Hepatocyte (in vitro differentiated cells): ENCODE measurements at regions not wholly inside any gene's neighbourhood (a gene's known extent, or its start where the extent isn't known, plus 50 kb on each side); places are given as distances from the start of the nearest gene placed in this dataset.
A peak's percentile ranks its signal among the peaks of the same experiment; 100 is the strongest.

ENCODE experiments used
- DNase-seq: peaks from one replicate; pipeline ENCODE4 v3.0.0-alpha.2; 2016; ENCODE audit warnings: low spot score
- H2AFZ ChIP-seq: fragments of 200-600 bp; sonication (generic); 2 replicates; pipeline ENCODE4 v1.6.0; 2016; ENCODE audit warnings: antibody characterized with exemption, mild to moderate bottlenecking
- H3K27ac ChIP-seq: fragments of 200-600 bp; sonication (generic); 2 replicates; pipeline ENCODE4 v1.5.1; 2016; ENCODE audit warnings: mild to moderate bottlenecking
- H3K27me3 ChIP-seq: fragments of 200-600 bp; sonication (generic); 2 replicates; pipeline ENCODE4 v1.6.1; 2016
- H3K36me3 ChIP-seq: fragments of 200-600 bp; sonication (generic); replicated peaks from 2 replicates; pipeline ENCODE4 v1.5.1; 2016; ENCODE audit warnings: low read depth; ENCODE audit not compliant: insufficient read depth
- H3K4me1 ChIP-seq: fragments of 200-600 bp; sonication (generic); 2 replicates; pipeline ENCODE4 v1.5.1; 2016; ENCODE audit warnings: mild to moderate bottlenecking, moderate library complexity; ENCODE audit not compliant: insufficient read depth
- H3K4me2 ChIP-seq: fragments of 200-600 bp; sonication (generic); 2 replicates; pipeline ENCODE4 v1.6.0; 2016
- H3K4me3 ChIP-seq: fragments of 200-600 bp; sonication (generic); 2 replicates; pipeline ENCODE4 v1.5.1; 2016; ENCODE audit warnings: mild to moderate bottlenecking
- H3K79me2 ChIP-seq: fragments of 200-600 bp; sonication (generic); 2 replicates; pipeline ENCODE4 v1.6.0; 2017; ENCODE audit warnings: mild to moderate bottlenecking
- H3K9me2 ChIP-seq: fragments of 200-600 bp; sonication (generic); replicated peaks from 2 replicates; pipeline ENCODE4 v1.6.0; 2017; ENCODE audit warnings: mild to moderate bottlenecking; ENCODE audit not compliant: insufficient read depth
- H3K9me3 ChIP-seq: fragments of 200-600 bp; sonication (generic); 2 replicates; pipeline ENCODE4 v1.5.1; 2016; ENCODE audit warnings: low read depth, mild to moderate bottlenecking
- H4K20me1 ChIP-seq: fragments of 200-600 bp; sonication (generic); 2 replicates; pipeline ENCODE4 v1.6.0; 2016; ENCODE audit warnings: mild to moderate bottlenecking; ENCODE audit not compliant: insufficient read depth, poor library complexity, severe bottlenecking
- EZH2 ChIP-seq: fragments of 200-600 bp; sonication (generic); IDR thresholded peaks from 2 replicates; pipeline ENCODE4 v1.6.1; 2016; ENCODE audit warnings: antibody characterized with exemption, mild to moderate bottlenecking, borderline replicate concordance
- EZH2phosphoT487 ChIP-seq: fragments of 200-600 bp; sonication (generic); IDR thresholded peaks from one replicate; pipeline ENCODE4 v1.6.1; 2018; ENCODE audit warnings: antibody characterized with exemption, mild to moderate bottlenecking, low read depth, moderate library complexity; ENCODE audit not compliant: unreplicated experiment, severe bottlenecking
- WGBS: methylation state at CpG from one replicate; pipeline ENCODE4 v1.1.6; 2016; ENCODE audit warnings: low lambda C conversion rate; ENCODE audit errors: missing lambda C conversion rate; 5-methylcytosine and 5-hydroxymethylcytosine counted together
- TF ChIP-seq, protein P1 (sequence below): fragments of 200-600 bp; sonication (generic); IDR thresholded peaks from 2 replicates; pipeline ENCODE4 v1.5.1; 2016; ENCODE audit warnings: antibody characterized with exemption, mild to moderate bottlenecking; ENCODE audit not compliant: poor library complexity

DNA sequence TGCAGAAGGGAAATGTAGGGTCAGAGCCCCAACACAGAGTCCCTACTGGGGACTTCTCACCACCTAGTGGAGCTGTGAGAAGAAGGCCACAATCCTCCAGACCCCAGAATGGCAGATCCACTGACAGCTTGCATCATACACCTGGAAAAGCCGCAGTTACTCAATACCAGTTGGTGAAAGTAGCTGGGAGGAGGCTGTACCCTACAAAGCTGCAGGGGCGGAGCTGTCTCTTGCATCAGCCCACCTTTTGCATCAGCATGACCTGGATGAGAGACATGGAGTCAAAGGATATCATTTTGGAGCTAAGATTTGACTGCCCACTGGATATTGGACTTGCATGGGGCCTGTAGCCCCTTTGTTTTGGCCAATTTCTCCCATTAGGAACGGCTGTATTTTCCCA is 237.3 kb downstream of the CALCRL start:
- Histone ChIP-seq H3K36me3 (no peaks in the 10 kb centered on the region), H3K4me1 (no peaks in the 10 kb centered on the region), H3K9me3 (no peaks in the 10 kb centered on the region), H3K79me2 (no peaks in the 10 kb centered on the region), H3K27ac (no peak overlapping the region), H3K4me2 (no peak overlapping the region), H3K4me3 (no peak overlapping the region), H3K9me2 (no peaks in the 10 kb centered on the region), H2AFZ (no peak overlapping the region), H3K27me3 (no peaks in the 10 kb centered on the region), H4K20me1 (no peaks in the 10 kb centered on the region)
- no peak for TF ChIP-seq EZH2
- peak; percentile 21 for DNase-seq
- 61% methylated on average over 3 of the region's 3 CpGs for WGBS

DNA sequence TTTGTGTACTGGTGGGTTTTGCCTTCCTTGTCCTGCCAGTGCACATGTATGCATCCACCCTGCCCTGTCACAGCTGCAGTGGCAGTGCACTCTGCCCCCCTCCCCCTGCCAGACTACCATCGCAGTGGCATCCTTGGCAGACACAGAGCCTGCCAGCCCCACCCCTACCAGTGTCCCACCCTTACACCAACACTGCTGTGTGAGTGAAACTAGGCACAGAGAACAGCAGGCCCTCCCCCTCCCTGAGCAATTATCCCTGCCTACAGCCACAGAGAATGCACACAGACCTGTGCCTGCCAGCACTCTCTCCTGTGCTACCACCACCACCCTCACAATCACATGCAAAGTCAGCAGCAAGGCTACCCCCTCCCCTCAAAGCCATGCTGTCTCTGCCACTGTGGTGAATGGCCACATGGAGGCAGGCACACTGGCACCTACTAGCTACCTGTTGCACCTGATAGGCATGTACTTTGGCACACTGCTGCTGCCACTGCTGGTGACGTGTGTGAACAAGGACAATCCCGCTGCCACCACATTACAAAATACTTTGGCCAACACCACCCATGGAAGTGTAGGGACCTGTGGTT is 239.8 kb downstream of the CALCRL start:
- Histone ChIP-seq H3K27ac (no peak overlapping the region), H3K4me2 (no peak overlapping the region), H2AFZ (no peak overlapping the region), H3K4me1 (no peaks in the 10 kb centered on the region), H3K36me3 (no peaks in the 10 kb centered on the region), H3K79me2 (no peaks in the 10 kb centered on the region), H3K4me3 (no peak overlapping the region), H3K9me3 (no peaks in the 10 kb centered on the region), H3K27me3 (no peaks in the 10 kb centered on the region), H4K20me1 (no peaks in the 10 kb centered on the region), H3K9me2 (no peaks in the 10 kb centered on the region)
- WGBS, result 90% methylated on average over 3 of the region's 3 CpGs
- no peak for DNase-seq
- TF ChIP-seq, protein P1, sequence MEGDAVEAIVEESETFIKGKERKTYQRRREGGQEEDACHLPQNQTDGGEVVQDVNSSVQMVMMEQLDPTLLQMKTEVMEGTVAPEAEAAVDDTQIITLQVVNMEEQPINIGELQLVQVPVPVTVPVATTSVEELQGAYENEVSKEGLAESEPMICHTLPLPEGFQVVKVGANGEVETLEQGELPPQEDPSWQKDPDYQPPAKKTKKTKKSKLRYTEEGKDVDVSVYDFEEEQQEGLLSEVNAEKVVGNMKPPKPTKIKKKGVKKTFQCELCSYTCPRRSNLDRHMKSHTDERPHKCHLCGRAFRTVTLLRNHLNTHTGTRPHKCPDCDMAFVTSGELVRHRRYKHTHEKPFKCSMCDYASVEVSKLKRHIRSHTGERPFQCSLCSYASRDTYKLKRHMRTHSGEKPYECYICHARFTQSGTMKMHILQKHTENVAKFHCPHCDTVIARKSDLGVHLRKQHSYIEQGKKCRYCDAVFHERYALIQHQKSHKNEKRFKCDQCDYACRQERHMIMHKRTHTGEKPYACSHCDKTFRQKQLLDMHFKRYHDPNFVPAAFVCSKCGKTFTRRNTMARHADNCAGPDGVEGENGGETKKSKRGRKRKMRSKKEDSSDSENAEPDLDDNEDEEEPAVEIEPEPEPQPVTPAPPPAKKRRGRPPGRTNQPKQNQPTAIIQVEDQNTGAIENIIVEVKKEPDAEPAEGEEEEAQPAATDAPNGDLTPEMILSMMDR, result no peak
- TF ChIP-seq EZH2 (no peak), EZH2phosphoT487 (no peak)

DNA sequence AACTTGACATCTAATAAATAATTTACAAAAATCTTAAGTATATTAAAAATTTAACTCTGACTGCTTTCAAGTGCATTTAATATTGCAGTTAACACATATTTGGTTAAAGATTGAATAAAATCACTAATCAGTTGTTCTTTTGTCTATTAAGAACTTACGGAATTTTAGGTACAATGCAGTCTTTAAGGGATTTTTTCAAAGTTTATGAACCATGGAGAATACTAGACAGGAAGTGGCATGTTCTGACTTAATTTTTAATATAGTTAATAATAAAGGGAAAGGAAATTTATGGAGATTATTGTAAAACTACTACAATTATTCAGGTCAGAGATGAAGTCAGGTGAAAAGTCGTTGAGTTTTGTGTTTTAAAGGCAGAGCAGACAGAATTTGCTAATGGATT is 240.9 kb downstream of the CALCRL start:
- DNase-seq, result no peak
- Histone ChIP-seq H3K9me3 (no peaks in the 10 kb centered on the region), H3K79me2 (no peaks in the 10 kb centered on the region), H2AFZ (no peak overlapping the region), H3K4me3 (no peak overlapping the region), H3K4me1 (no peaks in the 10 kb centered on the region), H3K4me2 (no peak overlapping the region), H3K27ac (no peak overlapping the region), H3K27me3 (no peaks in the 10 kb centered on the region), H3K36me3 (no peaks in the 10 kb centered on the region), H4K20me1 (no peaks in the 10 kb centered on the region), H3K9me2 (no peaks in the 10 kb centered on the region)
- 75% methylated on average over 2 of the region's 2 CpGs for WGBS
- TF ChIP-seq, protein P1, result no peak

DNA sequence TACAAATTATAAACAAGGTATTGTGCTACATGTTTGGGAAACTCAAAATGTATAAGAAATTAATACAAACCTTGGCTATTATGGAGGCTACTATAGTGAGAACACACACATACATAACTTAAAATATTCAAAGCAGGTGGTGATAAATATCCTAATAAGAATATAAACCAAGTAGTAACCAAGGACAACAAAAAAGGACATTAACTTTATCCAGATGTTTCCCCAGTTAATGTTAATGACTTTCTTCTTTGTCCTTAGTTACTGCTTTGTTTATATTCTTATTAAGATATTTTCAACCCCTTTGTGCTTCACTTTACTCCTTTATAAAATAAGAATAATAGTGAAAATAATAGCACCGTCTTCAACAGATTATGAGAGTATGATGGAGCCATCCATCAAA is 241.6 kb downstream of the CALCRL start:
- H3K4me2 ChIP-seq, result no peak overlapping the region
- H3K9me3 ChIP-seq, result no peaks in the 10 kb centered on the region
- H3K4me3 ChIP-seq, result no peak overlapping the region
- H3K79me2 ChIP-seq, result no peaks in the 10 kb centered on the region
- TF ChIP-seq EZH2phosphoT487 (no peak), EZH2 (no peak)
- H2AFZ ChIP-seq, result no peak overlapping the region
- no peaks in the 10 kb centered on the region for H3K27me3 ChIP-seq
- H3K4me1 ChIP-seq, result no peaks in the 10 kb centered on the region
- H3K9me2 ChIP-seq, result no peaks in the 10 kb centered on the region
- no peak for DNase-seq
- no peak overlapping the region for H3K27ac ChIP-seq
- H4K20me1 ChIP-seq, result no peaks in the 10 kb centered on the region
- no peaks in the 10 kb centered on the region for H3K36me3 ChIP-seq
- 63% methylated on average over 1 of the region's 1 CpG for WGBS
